BE2C (cell line): ENCODE measurements at regions not wholly inside any gene's neighbourhood (a gene's known extent, or its start where the extent isn't known, plus 50 kb on each side); places are given as distances from the start of the nearest gene placed in this dataset.
"Not testable (repeated sequence)": the region's sequence is repeated elsewhere in the genome, so short reads cannot be mapped to it uniquely, and the experiment has no call there.

Experiments used
- DNase-seq: peaks from one replicate; pipeline ENCODE4 v3.0.0-alpha.2; 2020
- H3K27me3 ChIP-seq: fragments of 250-450 bp; sonication (Bioruptor Pico); 2 replicates; pipeline ENCODE4 v1.5.1; 2020; ENCODE audit warnings: mild to moderate bottlenecking
- H3K36me3 ChIP-seq: fragments of 250-450 bp; sonication (Bioruptor Pico); 2 replicates; pipeline ENCODE4 v1.5.1; 2020; ENCODE audit warnings: mild to moderate bottlenecking
- H3K4me1 ChIP-seq: fragments of 250-450 bp; sonication (Bioruptor Pico); 2 replicates; pipeline ENCODE4 v1.5.1; 2020
- H3K4me3 ChIP-seq: 2 replicates; pipeline ENCODE4 v1.5.1; 2011; ENCODE audit warnings: low read depth, low read length
- H3K9me3 ChIP-seq: fragments of 250-450 bp; sonication (Bioruptor Pico); 2 replicates; pipeline ENCODE4 v1.5.1; 2020
- CTCF ChIP-seq: IDR thresholded peaks from 2 replicates; pipeline ENCODE4 v1.5.1; 2012; ENCODE audit warnings: mild to moderate bottlenecking, low read depth, low read length

- DNase-seq: no peak
- H3K4me1 ChIP-seq: no peaks in the 10 kb centered on the region
- TF ChIP-seq CTCF: no peak
- H3K36me3 ChIP-seq: no peaks in the 10 kb centered on the region
- no peaks in the 10 kb centered on the region for H3K27me3 ChIP-seq
- no peaks in the 10 kb centered on the region for H3K9me3 ChIP-seq
- H3K4me3 ChIP-seq: no peak overlapping the region
These were observed 73.0 kb upstream of the WDFY3 start for GRCh38 chr4:85039526-85039925.

- not testable (repeated sequence) for H3K27me3 ChIP-seq, H3K9me3 ChIP-seq, DNase-seq
These were observed 77.5 kb upstream of the WDFY3 start for GRCh38 chr4:85043812-85044496.

GRCh38 chr4:85050736-85051135 is 84.2 kb upstream of the WDFY3 start:
- Histone ChIP-seq H3K4me1 (no peaks in the 10 kb centered on the region), H3K27me3 (no peaks in the 10 kb centered on the region), H3K9me3 (no peaks in the 10 kb centered on the region), H3K36me3 (no peaks in the 10 kb centered on the region), H3K4me3 (no peak overlapping the region)
- DNase-seq: no peak
- TF ChIP-seq CTCF: no peak

More at GRCh38 chr4:85043812-85044496, 77.5 kb upstream of the WDFY3 start:
- not testable (repeated sequence) for H3K4me3 ChIP-seq, H3K4me1 ChIP-seq, H3K36me3 ChIP-seq

GRCh38 chr4:85051526-85051925 is 85.0 kb upstream of the WDFY3 start:
- no peak for TF ChIP-seq CTCF
- Histone ChIP-seq H3K4me3 (no peak overlapping the region), H3K9me3 (no peaks in the 10 kb centered on the region), H3K27me3 (no peaks in the 10 kb centered on the region), H3K4me1 (no peaks in the 10 kb centered on the region), H3K36me3 (no peaks in the 10 kb centered on the region)
- no peak for DNase-seq

- DNase-seq, H3K36me3 ChIP-seq, H3K9me3 ChIP-seq, H3K4me3 ChIP-seq, H3K4me1 ChIP-seq, H3K27me3 ChIP-seq: not testable (repeated sequence)
These were observed 88.4 kb upstream of the WDFY3 start for GRCh38 chr4:85054925-85055324.

- Histone ChIP-seq H3K4me3 (no peak overlapping the region), H3K9me3 (no peaks in the 10 kb centered on the region), H3K36me3 (no peaks in the 10 kb centered on the region), H3K4me1 (no peaks in the 10 kb centered on the region), H3K27me3 (peaks cover 6% of the 10 kb centered on the region)
- no peak for DNase-seq
- no peak for TF ChIP-seq CTCF
These were observed 92.1 kb upstream of the WDFY3 start for GRCh38 chr4:85058551-85058950.

- H3K4me1 ChIP-seq: no peaks in the 10 kb centered on the region
These were observed 95.5 kb upstream of the WDFY3 start for GRCh38 chr4:85061974-85062373.

More at GRCh38 chr4:85061974-85062373, 95.5 kb upstream of the WDFY3 start:
- Histone ChIP-seq H3K4me3 (no peak overlapping the region), H3K27me3 (peaks cover 6% of the 10 kb centered on the region), H3K36me3 (no peaks in the 10 kb centered on the region), H3K9me3 (no peaks in the 10 kb centered on the region)
- DNase-seq: no peak
- TF ChIP-seq CTCF: no peak
